GM12892 (cell line): ENCODE measurements at regions not wholly inside any gene's neighbourhood (a gene's known extent, or its start where the extent isn't known, plus 50 kb on each side); places are given as distances from the start of the nearest gene placed in this dataset.

Experiments
- POLR2AphosphoS5 ChIP-seq: IDR thresholded peaks from 2 replicates; pipeline ENCODE4 v1.6.1; 2011; ENCODE audit warnings: low read depth, low read length, control low read depth
- TAF1 ChIP-seq: IDR thresholded peaks from 2 replicates; pipeline ENCODE4 v1.6.1; 2011; ENCODE audit warnings: low read depth, mild to moderate bottlenecking, control low read depth, low read length, borderline replicate concordance

DNA sequence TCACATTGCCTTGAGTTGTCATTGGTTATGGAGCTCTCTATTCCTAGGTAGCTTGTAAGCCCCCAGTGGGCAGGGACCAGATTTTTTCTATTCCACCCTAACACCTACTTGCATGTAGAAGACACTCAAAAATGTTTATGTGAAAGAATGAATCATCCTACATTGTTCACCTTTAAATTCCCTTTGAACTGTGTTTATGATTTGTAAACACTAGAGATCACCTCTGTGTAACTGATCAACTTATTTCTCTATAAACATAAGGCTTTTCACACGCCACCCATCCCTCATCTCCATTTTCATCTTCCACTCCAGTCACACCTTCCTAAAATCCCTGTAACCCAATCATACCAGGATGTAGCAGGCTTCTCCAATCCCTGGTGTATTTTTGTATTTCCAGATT, 142.6 kb upstream of the LEF1 start:
- no peak for TF ChIP-seq TAF1
- TF ChIP-seq POLR2AphosphoS5, result no peak
